ENCODE measurements at regions not wholly inside any gene's neighbourhood (a gene's known extent, or its start where the extent isn't known, plus 50 kb on each side); places are given as distances from the start of the nearest gene placed in this dataset.

DNA sequence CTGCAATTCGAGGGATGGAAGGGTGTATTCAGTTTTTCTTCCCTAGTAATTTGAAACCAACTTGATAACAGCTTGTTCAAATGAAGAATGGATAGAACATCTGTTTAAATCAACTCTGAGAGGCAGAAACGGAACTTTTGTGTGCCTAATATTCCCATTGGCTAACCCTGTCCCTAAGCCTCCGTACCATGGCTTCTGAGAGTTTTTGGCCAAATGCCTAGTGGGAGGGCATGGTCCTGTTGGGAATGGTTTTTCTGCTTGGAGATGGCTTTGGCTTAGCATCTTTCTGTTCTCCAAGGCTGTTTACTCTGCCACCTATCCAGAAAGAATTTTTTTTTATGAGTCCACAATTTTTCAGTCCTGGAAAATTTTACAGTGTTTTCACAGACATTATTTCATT, 126.7 kb upstream of the MLIP start:
- TF ChIP-seq, protein P1, sequence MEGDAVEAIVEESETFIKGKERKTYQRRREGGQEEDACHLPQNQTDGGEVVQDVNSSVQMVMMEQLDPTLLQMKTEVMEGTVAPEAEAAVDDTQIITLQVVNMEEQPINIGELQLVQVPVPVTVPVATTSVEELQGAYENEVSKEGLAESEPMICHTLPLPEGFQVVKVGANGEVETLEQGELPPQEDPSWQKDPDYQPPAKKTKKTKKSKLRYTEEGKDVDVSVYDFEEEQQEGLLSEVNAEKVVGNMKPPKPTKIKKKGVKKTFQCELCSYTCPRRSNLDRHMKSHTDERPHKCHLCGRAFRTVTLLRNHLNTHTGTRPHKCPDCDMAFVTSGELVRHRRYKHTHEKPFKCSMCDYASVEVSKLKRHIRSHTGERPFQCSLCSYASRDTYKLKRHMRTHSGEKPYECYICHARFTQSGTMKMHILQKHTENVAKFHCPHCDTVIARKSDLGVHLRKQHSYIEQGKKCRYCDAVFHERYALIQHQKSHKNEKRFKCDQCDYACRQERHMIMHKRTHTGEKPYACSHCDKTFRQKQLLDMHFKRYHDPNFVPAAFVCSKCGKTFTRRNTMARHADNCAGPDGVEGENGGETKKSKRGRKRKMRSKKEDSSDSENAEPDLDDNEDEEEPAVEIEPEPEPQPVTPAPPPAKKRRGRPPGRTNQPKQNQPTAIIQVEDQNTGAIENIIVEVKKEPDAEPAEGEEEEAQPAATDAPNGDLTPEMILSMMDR (conservative IDR thresholded peaks at IDR 0.05; ENCODE audit: low read length) = no peak
- no peak for TF ChIP-seq EZH2phosphoT487 (IDR thresholded peaks at IDR 0.05; ENCODE audit: borderline replicate concordance, low read depth, low read length)
